Activated B cell treated with CpG ODN at 0.5 μM for 24 hours (primary cell): ENCODE measurements at regions not wholly inside any gene's neighbourhood (a gene's known extent, or its start where the extent isn't known, plus 50 kb on each side); places are given as distances from the start of the nearest gene placed in this dataset.
"Not testable (repeated sequence)": the region's sequence is repeated elsewhere in the genome, so short reads cannot be mapped to it uniquely, and the experiment has no call there.

Experiments used
- ATAC-seq: fragments of 200-7000 bp; cut with Tn5 transposase; one replicate; pipeline ENCODE4 v1.10.0; 2021; ENCODE audit warnings: low read depth, mild to moderate bottlenecking, moderate library complexity
- CTCF ChIA-PET: fragments of 350-600 bp; sonication (Branson Sonifier 250); formaldehyde crosslinking; loops from one replicate; lab custom pipeline; 2021; ENCODE audit warnings: antibody characterized with exemption; lab: Charles Lee
- POLR2A ChIA-PET: fragments of 350-600 bp; sonication (Branson Sonifier 250); formaldehyde crosslinking; loops from one replicate; lab custom pipeline; 2021; ENCODE audit warnings: antibody characterized with exemption; lab: Charles Lee
- DNase-seq: peaks from one replicate; pipeline ENCODE4 v3.0.0; 2022
- H3K27ac Mint-ChIP-seq: one replicate; pipeline ENCODE4 v1.8.0; 2020; ENCODE audit warnings: mixed read lengths
- H3K27me3 Mint-ChIP-seq: one replicate; pipeline ENCODE4 v1.8.0; 2021; ENCODE audit warnings: mixed read lengths
- H3K36me3 Mint-ChIP-seq: one replicate; pipeline ENCODE4 v1.8.0; 2021; ENCODE audit warnings: low read depth, mixed read lengths
- H3K4me1 Mint-ChIP-seq: one replicate; pipeline ENCODE4 v1.8.0; 2021; ENCODE audit warnings: mixed read lengths
- H3K4me3 Mint-ChIP-seq: one replicate; pipeline ENCODE4 v1.8.0; 2020; ENCODE audit warnings: mild to moderate bottlenecking, mixed read lengths
- H3K9me3 Mint-ChIP-seq: one replicate; pipeline ENCODE4 v1.8.0; 2020; ENCODE audit warnings: mixed read lengths
- CTCF ChIP-seq: fragments of 200-600 bp; IDR thresholded peaks from one replicate; pipeline ENCODE4 v1.8.0; 2022; ENCODE audit warnings: antibody characterized with exemption, mild to moderate bottlenecking
- intact Hi-C: fragments of 100-400 bp; cut with micrococcal nuclease; formaldehyde crosslinking; loops from one replicate; pipeline ENCODE4 v1.15.1; 2024

- no peak overlapping the region for H3K27ac Mint-ChIP-seq
- no peaks in the 10 kb centered on the region for H3K4me1 Mint-ChIP-seq
- peaks cover 3% of the 10 kb centered on the region for H3K9me3 Mint-ChIP-seq
- CTCF ChIA-PET = no interaction called here
- POLR2A ChIA-PET = no interaction called here
- DNase-seq (no peak), ATAC-seq (no peak)
- no peaks in the 10 kb centered on the region for H3K36me3 Mint-ChIP-seq
- no peak overlapping the region for H3K4me3 Mint-ChIP-seq
- TF ChIP-seq CTCF = no peak
- intact Hi-C loops = no loop called here
- peaks cover 8% of the 10 kb centered on the region for H3K27me3 Mint-ChIP-seq
Measured at GRCh38 chr4:163245044-163245728, 78.5 kb upstream of the NAF1 start.

- peaks cover 8% of the 10 kb centered on the region for H3K27me3 Mint-ChIP-seq
- no peak overlapping the region for H3K4me3 Mint-ChIP-seq
- H3K9me3 Mint-ChIP-seq = no peaks in the 10 kb centered on the region
- H3K4me1 Mint-ChIP-seq = no peaks in the 10 kb centered on the region
- no peak for ATAC-seq
- no peak for DNase-seq
- intact Hi-C loops = no loop called here
- no peak overlapping the region for H3K27ac Mint-ChIP-seq
- no peak for TF ChIP-seq CTCF
- CTCF ChIA-PET = no interaction called here
- no peaks in the 10 kb centered on the region for H3K36me3 Mint-ChIP-seq
- POLR2A ChIA-PET = no interaction called here
Measured at GRCh38 chr4:163243297-163243981, 76.7 kb upstream of the NAF1 start.

- no peak for TF ChIP-seq CTCF
- intact Hi-C loops = no loop called here
- no peaks in the 10 kb centered on the region for H3K27me3 Mint-ChIP-seq
- H3K4me3 Mint-ChIP-seq = no peak overlapping the region
- H3K4me1 Mint-ChIP-seq = no peaks in the 10 kb centered on the region
- H3K27ac Mint-ChIP-seq = no peak overlapping the region
- no peak for DNase-seq
- CTCF ChIA-PET = no interaction called here
- POLR2A ChIA-PET = no interaction called here
- H3K36me3 Mint-ChIP-seq = no peaks in the 10 kb centered on the region
- ATAC-seq = no peak
- peaks cover 12% of the 10 kb centered on the region for H3K9me3 Mint-ChIP-seq
Measured at GRCh38 chr4:163237856-163238255, 71.2 kb upstream of the NAF1 start.

GRCh38 chr4:163236389-163236788, 69.7 kb upstream of the NAF1 start:
- peaks cover 12% of the 10 kb centered on the region for H3K9me3 Mint-ChIP-seq
- H3K36me3 Mint-ChIP-seq, DNase-seq, H3K4me1 Mint-ChIP-seq, POLR2A ChIA-PET, H3K27me3 Mint-ChIP-seq, CTCF ChIA-PET, H3K4me3 Mint-ChIP-seq, intact Hi-C loops, ATAC-seq, H3K27ac Mint-ChIP-seq: not testable (repeated sequence)

GRCh38 chr4:163233321-163233720, 66.6 kb upstream of the NAF1 start:
- Mint-ChIP-seq H3K36me3 (no peaks in the 10 kb centered on the region), H3K9me3 (peaks cover 19% of the 10 kb centered on the region), H3K27ac (no peak overlapping the region), H3K27me3 (no peaks in the 10 kb centered on the region), H3K4me3 (no peak overlapping the region), H3K4me1 (no peaks in the 10 kb centered on the region)
- DNase-seq (no peak), ATAC-seq (no peak)
- ChIA-PET POLR2A (no interaction called here), CTCF (no interaction called here)
- TF ChIP-seq CTCF = no peak
- intact Hi-C loops = no loop called here
